SK-N-MC (cell line): ENCODE measurements at regions not wholly inside any gene's neighbourhood (a gene's known extent, or its start where the extent isn't known, plus 50 kb on each side); places are given as distances from the start of the nearest gene placed in this dataset.

Experiments used
- EZH2 ChIP-seq: fragments of 200-600 bp; sonication (generic); IDR thresholded peaks from one replicate; pipeline ENCODE4 v1.6.1; 2017; ENCODE audit warnings: antibody characterized with exemption
- FOXP2 ChIP-seq: optimal IDR thresholded peaks from 2 replicates; pipeline ENCODE3; 2011; ENCODE audit warnings: mild to moderate bottlenecking, moderate library complexity; ENCODE audit not compliant: insufficient read depth; ENCODE audit errors: extremely low read length, control extremely low read depth
- POLR2AphosphoS5 ChIP-seq: IDR thresholded peaks from 2 replicates; pipeline ENCODE4 v1.6.1; 2012; ENCODE audit warnings: mild to moderate bottlenecking, low read depth, low read length, borderline replicate concordance

GRCh38 chr2:150119819-150120218 lies 367.6 kb downstream of the RND3 start:
- TF ChIP-seq POLR2AphosphoS5 (no peak), EZH2 (no peak), FOXP2 (no peak)
